HG02870 (cell line): ENCODE measurements at regions not wholly inside any gene's neighbourhood (a gene's known extent, or its start where the extent isn't known, plus 50 kb on each side); places are given as distances from the start of the nearest gene placed in this dataset.

Experiments used
- ATAC-seq: cut with Tn5 transposase; IDR thresholded peaks from one replicate; pipeline ENCODE4 v1.9.1; 2021; ENCODE audit warnings: mild to moderate bottlenecking, moderate library complexity; ENCODE audit not compliant: unreplicated experiment

- ATAC-seq = no peak
Observed at GRCh38 chr5:3297853-3298252, 297.8 kb upstream of the IRX1 start.

- ATAC-seq = no peak
Observed at GRCh38 chr5:3288325-3288724, 307.3 kb upstream of the IRX1 start.

GRCh38 chr5:3287516-3287915 is 308.1 kb upstream of the IRX1 start:
- ATAC-seq = no peak

GRCh38 chr5:3285621-3286020 is 310.0 kb upstream of the IRX1 start:
- no peak for ATAC-seq

GRCh38 chr5:3284506-3284905 is 311.1 kb upstream of the IRX1 start:
- ATAC-seq = no peak

- ATAC-seq = no peak
Observed at GRCh38 chr5:3282841-3283240, 312.8 kb upstream of the IRX1 start.

- no peak for ATAC-seq
Observed at GRCh38 chr5:3281366-3281765, 314.3 kb upstream of the IRX1 start.

GRCh38 chr5:3278643-3279042 is 317.0 kb upstream of the IRX1 start:
- ATAC-seq = no peak

GRCh38 chr5:3277590-3278196 is 317.9 kb upstream of the IRX1 start:
- ATAC-seq = peak; percentile 44

- ATAC-seq = no peak
Observed at GRCh38 chr5:3276896-3277295, 318.7 kb upstream of the IRX1 start.

- ATAC-seq = no peak
Observed at GRCh38 chr5:3269395-3270169, 326.1 kb upstream of the IRX1 start.

- no peak for ATAC-seq
Observed at GRCh38 chr5:3268760-3269330, 326.8 kb upstream of the IRX1 start.

GRCh38 chr5:3266861-3267260 is 328.8 kb upstream of the IRX1 start:
- no peak for ATAC-seq

- ATAC-seq = no peak
Observed at GRCh38 chr5:3265936-3266335, 329.7 kb upstream of the IRX1 start.

- no peak for ATAC-seq
Observed at GRCh38 chr5:3265131-3265885, 330.3 kb upstream of the IRX1 start.

GRCh38 chr5:3262451-3262850 is 333.2 kb upstream of the IRX1 start:
- ATAC-seq = no peak

- ATAC-seq = no peak
Observed at GRCh38 chr5:3261081-3261480, 334.6 kb upstream of the IRX1 start.

- ATAC-seq = no peak
Observed at GRCh38 chr5:3258050-3258449, 337.6 kb upstream of the IRX1 start.

- ATAC-seq = no peak
Observed at GRCh38 chr5:3252235-3252634, 343.4 kb upstream of the IRX1 start.

- ATAC-seq = no peak
Observed at GRCh38 chr5:3251784-3252183, 343.8 kb upstream of the IRX1 start.

GRCh38 chr5:3249401-3249800 is 346.2 kb upstream of the IRX1 start:
- no peak for ATAC-seq
